Activated gamma-delta T cell treated with Interleukin-2 at 50 U/mL for 16 hours (primary cell): ENCODE measurements at regions not wholly inside any gene's neighbourhood (a gene's known extent, or its start where the extent isn't known, plus 50 kb on each side); places are given as distances from the start of the nearest gene placed in this dataset.
"Not testable (repeated sequence)": the region's sequence is repeated elsewhere in the genome, so short reads cannot be mapped to it uniquely, and the experiment has no call there.

Source experiments
- DNase-seq: peaks from one replicate; pipeline ENCODE4 v3.0.0-alpha.2; 2020

- no peak for DNase-seq
These were observed 242.5 kb upstream of the TBL1XR1 start for GRCh38 chr3:177439694-177440269.

- no peak for DNase-seq
These were observed 243.3 kb upstream of the TBL1XR1 start for GRCh38 chr3:177440456-177441104.

GRCh38 chr3:177441276-177441812 is 244.1 kb upstream of the TBL1XR1 start:
- no peak for DNase-seq

- no peak for DNase-seq
These were observed 244.7 kb upstream of the TBL1XR1 start for GRCh38 chr3:177441813-177442646.

GRCh38 chr3:177443469-177443868 is 246.2 kb upstream of the TBL1XR1 start:
- no peak for DNase-seq

GRCh38 chr3:177444696-177445095 is 247.4 kb upstream of the TBL1XR1 start:
- DNase-seq, result no peak

GRCh38 chr3:177445549-177445948 is 248.3 kb upstream of the TBL1XR1 start:
- no peak for DNase-seq

- DNase-seq, result no peak
These were observed 248.9 kb upstream of the TBL1XR1 start for GRCh38 chr3:177446165-177446601.

GRCh38 chr3:177447938-177448337 is 250.7 kb upstream of the TBL1XR1 start:
- DNase-seq, result no peak

- no peak for DNase-seq
These were observed 251.7 kb upstream of the TBL1XR1 start for GRCh38 chr3:177448987-177449359.

- peak; percentile 11 for DNase-seq
These were observed 252.2 kb upstream of the TBL1XR1 start for GRCh38 chr3:177449360-177450006.

GRCh38 chr3:177451301-177451750 is 254.0 kb upstream of the TBL1XR1 start:
- DNase-seq, result no peak

- no peak for DNase-seq
These were observed 254.9 kb upstream of the TBL1XR1 start for GRCh38 chr3:177451864-177452830.

GRCh38 chr3:177452831-177453450 is 255.7 kb upstream of the TBL1XR1 start:
- DNase-seq, result no peak

- no peak for DNase-seq
These were observed 256.2 kb upstream of the TBL1XR1 start for GRCh38 chr3:177453451-177453844.

- not testable (repeated sequence) for DNase-seq
These were observed 259.9 kb upstream of the TBL1XR1 start for GRCh38 chr3:177457204-177457603.

GRCh38 chr3:177459401-177459800 is 262.1 kb upstream of the TBL1XR1 start:
- DNase-seq, result no peak

- DNase-seq, result no peak
These were observed 262.8 kb upstream of the TBL1XR1 start for GRCh38 chr3:177460047-177460446.

- no peak for DNase-seq
These were observed 264.5 kb upstream of the TBL1XR1 start for GRCh38 chr3:177461765-177462164.

GRCh38 chr3:177463341-177463740 is 266.1 kb upstream of the TBL1XR1 start:
- not testable (repeated sequence) for DNase-seq

- no peak for DNase-seq
These were observed 266.6 kb upstream of the TBL1XR1 start for GRCh38 chr3:177463863-177464262.
